Gastroesophageal sphincter (tissue), 3 donors: ENCODE measurements at regions not wholly inside any gene's neighbourhood (a gene's known extent, or its start where the extent isn't known, plus 50 kb on each side); places are given as distances from the start of the nearest gene placed in this dataset.

ENCODE experiments used
- POLR2A ChIP-seq, 2 donors: fragments of 450-650 bp; IDR thresholded peaks; one replicate each; pipeline ENCODE4 v1.6.1; 2017; ENCODE audit warnings: antibody characterized with exemption in 2 of 2, mild to moderate bottlenecking in 2 of 2, moderate library complexity in 1 of 2
- TF ChIP-seq, protein P1 (sequence below), 4 experiments: fragments of 200-600 bp in 2 of 4; fragments of 450-650 bp in 2 of 4; sonication (generic) in 1 of 4; IDR thresholded peaks; one replicate each; pipeline ENCODE4 v1.5.1; 2017 to 2019; ENCODE audit warnings: antibody characterized with exemption in 4 of 4, mild to moderate bottlenecking in 2 of 4, moderate library complexity in 2 of 4

- TF ChIP-seq, protein P1, sequence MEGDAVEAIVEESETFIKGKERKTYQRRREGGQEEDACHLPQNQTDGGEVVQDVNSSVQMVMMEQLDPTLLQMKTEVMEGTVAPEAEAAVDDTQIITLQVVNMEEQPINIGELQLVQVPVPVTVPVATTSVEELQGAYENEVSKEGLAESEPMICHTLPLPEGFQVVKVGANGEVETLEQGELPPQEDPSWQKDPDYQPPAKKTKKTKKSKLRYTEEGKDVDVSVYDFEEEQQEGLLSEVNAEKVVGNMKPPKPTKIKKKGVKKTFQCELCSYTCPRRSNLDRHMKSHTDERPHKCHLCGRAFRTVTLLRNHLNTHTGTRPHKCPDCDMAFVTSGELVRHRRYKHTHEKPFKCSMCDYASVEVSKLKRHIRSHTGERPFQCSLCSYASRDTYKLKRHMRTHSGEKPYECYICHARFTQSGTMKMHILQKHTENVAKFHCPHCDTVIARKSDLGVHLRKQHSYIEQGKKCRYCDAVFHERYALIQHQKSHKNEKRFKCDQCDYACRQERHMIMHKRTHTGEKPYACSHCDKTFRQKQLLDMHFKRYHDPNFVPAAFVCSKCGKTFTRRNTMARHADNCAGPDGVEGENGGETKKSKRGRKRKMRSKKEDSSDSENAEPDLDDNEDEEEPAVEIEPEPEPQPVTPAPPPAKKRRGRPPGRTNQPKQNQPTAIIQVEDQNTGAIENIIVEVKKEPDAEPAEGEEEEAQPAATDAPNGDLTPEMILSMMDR (IDR thresholded peaks at IDR 0.05): no peak
- no peak for TF ChIP-seq POLR2A (IDR thresholded peaks at IDR 0.05)
Measured at GRCh38 chr7:32410545-32410944, 79.6 kb downstream of the LSM5 start.
